Fibroblast of lung (primary cell): ENCODE measurements at regions not wholly inside any gene's neighbourhood (a gene's known extent, or its start where the extent isn't known, plus 50 kb on each side); places are given as distances from the start of the nearest gene placed in this dataset.

Experiments
- EZH2 ChIP-seq: IDR thresholded peaks from 2 replicates; pipeline ENCODE4 v1.5.1; 2012; ENCODE audit warnings: low read length, control low read depth, mild to moderate bottlenecking; ENCODE audit errors: missing control alignments
- TF ChIP-seq, protein P1 (sequence below), 2 donors: IDR thresholded peaks in 1 of 2; conservative IDR thresholded peaks in 1 of 2; 1 replicate in 1 of 2; 2 replicates in 1 of 2; pipeline ENCODE4 v1.5.1; 2011 to 2012; ENCODE audit warnings: low read length in 2 of 2, control low read depth in 1 of 2, inconsistent platforms in 1 of 2, low read depth in 1 of 2, mild to moderate bottlenecking in 1 of 2

DNA sequence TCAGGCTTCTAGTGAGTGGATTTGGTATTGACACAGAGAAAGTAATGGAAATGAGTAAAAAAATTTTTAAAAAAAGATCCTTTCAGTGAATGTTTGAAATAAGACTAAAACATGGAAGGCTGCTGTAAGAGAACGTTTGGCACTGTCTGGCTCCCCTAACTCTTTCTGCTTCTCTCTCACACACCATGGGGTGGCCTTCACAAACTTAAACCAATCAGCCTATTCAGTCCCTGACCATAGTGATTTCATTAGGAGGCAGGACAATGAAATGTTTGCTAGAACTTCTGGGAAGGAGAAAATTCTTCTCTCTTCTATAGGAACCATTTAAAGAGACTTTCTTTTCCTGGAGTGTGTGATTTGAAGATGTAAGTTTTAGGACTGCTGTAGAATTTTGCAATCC lies 84.2 kb upstream of the GRIN2B start:
- TF ChIP-seq, protein P1, sequence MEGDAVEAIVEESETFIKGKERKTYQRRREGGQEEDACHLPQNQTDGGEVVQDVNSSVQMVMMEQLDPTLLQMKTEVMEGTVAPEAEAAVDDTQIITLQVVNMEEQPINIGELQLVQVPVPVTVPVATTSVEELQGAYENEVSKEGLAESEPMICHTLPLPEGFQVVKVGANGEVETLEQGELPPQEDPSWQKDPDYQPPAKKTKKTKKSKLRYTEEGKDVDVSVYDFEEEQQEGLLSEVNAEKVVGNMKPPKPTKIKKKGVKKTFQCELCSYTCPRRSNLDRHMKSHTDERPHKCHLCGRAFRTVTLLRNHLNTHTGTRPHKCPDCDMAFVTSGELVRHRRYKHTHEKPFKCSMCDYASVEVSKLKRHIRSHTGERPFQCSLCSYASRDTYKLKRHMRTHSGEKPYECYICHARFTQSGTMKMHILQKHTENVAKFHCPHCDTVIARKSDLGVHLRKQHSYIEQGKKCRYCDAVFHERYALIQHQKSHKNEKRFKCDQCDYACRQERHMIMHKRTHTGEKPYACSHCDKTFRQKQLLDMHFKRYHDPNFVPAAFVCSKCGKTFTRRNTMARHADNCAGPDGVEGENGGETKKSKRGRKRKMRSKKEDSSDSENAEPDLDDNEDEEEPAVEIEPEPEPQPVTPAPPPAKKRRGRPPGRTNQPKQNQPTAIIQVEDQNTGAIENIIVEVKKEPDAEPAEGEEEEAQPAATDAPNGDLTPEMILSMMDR (conservative IDR thresholded peaks at IDR 0.05 in 1 of 2, IDR thresholded peaks at IDR 0.05 in 1 of 2; ENCODE audit: low read depth in 1 of 2, low read length in 2 of 2), result no peak
- TF ChIP-seq EZH2, result no peak
